Body of pancreas (tissue), 4 donors: ENCODE measurements at regions not wholly inside any gene's neighbourhood (a gene's known extent, or its start where the extent isn't known, plus 50 kb on each side); places are given as distances from the start of the nearest gene placed in this dataset.

Experiments used
- ATAC-seq: fragments of 150-250 bp; one replicate; pipeline ENCODE4 v1.9.1; 2016
- DNase-seq, 4 donors: peaks; one replicate each; pipeline ENCODE4 v3.0.0-alpha.2; 2019
- H3K27ac ChIP-seq, 4 donors: fragments of 200-600 bp; sonication (generic); 1 replicate in 3 of 4; 2 replicates in 1 of 4; pipeline versions ENCODE4 v1.5.1 to v1.6.1; 2016 to 2019; ENCODE audit warnings: mild to moderate bottlenecking in 1 of 4, mixed read lengths in 1 of 4, moderate library complexity in 1 of 4
- H3K27me3 ChIP-seq, 2 donors: fragments of 200-600 bp; sonication (generic); one replicate each; pipeline ENCODE4 v1.6.0; 2016; ENCODE audit warnings: mild to moderate bottlenecking in 1 of 2
- H3K36me3 ChIP-seq, 2 donors: fragments of 200-600 bp; sonication (generic); replicated peaks in 1 of 2; 2 replicates each; pipeline ENCODE4 v1.5.1; 2016; ENCODE audit warnings: low read depth in 2 of 2; ENCODE audit not compliant: insufficient read depth in 1 of 2
- H3K4me1 ChIP-seq: fragments of 200-600 bp; sonication (generic); one replicate; pipeline ENCODE4 v1.6.0; 2016
- H3K4me3 ChIP-seq, 2 donors: fragments of 200-600 bp; sonication (generic); 1 replicate in 1 of 2; 2 replicates in 1 of 2; pipeline ENCODE4 v1.5.1; 2016 to 2019
- H3K9me3 ChIP-seq, 3 donors: fragments of 200-600 bp; sonication (generic); 1 replicate in 2 of 3; 2 replicates in 1 of 3; pipeline ENCODE4 v1.5.1; 2016
- CTCF ChIP-seq, 7 experiments: fragments of 450-650 bp in 4 of 7; fragments of 200-600 bp in 3 of 7; sonication (generic) in 3 of 7; IDR thresholded peaks; one replicate each; pipeline ENCODE4 v1.5.1; 2016 to 2019; ENCODE audit warnings: antibody characterized with exemption in 7 of 7
- POLR2A ChIP-seq, 3 donors: fragments of 450-650 bp; IDR thresholded peaks; one replicate each; pipeline ENCODE4 v1.6.1; 2016; ENCODE audit warnings: antibody characterized with exemption in 3 of 3, mild to moderate bottlenecking in 2 of 3
- WGBS, 2 donors: methylation state at CpG; one replicate each; pipeline ENCODE4 v1.1.5; 2017; 5-methylcytosine and 5-hydroxymethylcytosine counted together
- intact Hi-C: fragments of 100-400 bp; cut with DNase I; formaldehyde crosslinking; loops from one replicate; pipeline ENCODE4 v1.15.1; 2023

- intact Hi-C loops: no loop called here
- H3K4me1 ChIP-seq: no peaks in the 10 kb centered on the region
- no peak overlapping the region for H3K4me3 ChIP-seq
- TF ChIP-seq POLR2A (IDR thresholded peaks at IDR 0.05) (no peak), CTCF (IDR thresholded peaks at IDR 0.05) (no peak)
- H3K36me3 ChIP-seq: no peaks in the 10 kb centered on the region
- no peak for ATAC-seq
- no peaks in the 10 kb centered on the region for H3K9me3 ChIP-seq
- 68 to 70% methylated on average over 3 of the region's 3 CpGs for WGBS, 2 donors
- H3K27me3 ChIP-seq: no peaks in the 10 kb centered on the region
- no peak for DNase-seq
- no peak overlapping the region for H3K27ac ChIP-seq
These were observed 359.5 kb upstream of the MGMT start for GRCh38 chr10:129107525-129107924.

- DNase-seq (no peak), ATAC-seq (no peak)
- Histone ChIP-seq H3K36me3 (no peaks in the 10 kb centered on the region), H3K4me3 (no peak overlapping the region), H3K27ac (no peak overlapping the region), H3K4me1 (no peaks in the 10 kb centered on the region), H3K9me3 (no peaks in the 10 kb centered on the region), H3K27me3 (no peaks in the 10 kb centered on the region)
- intact Hi-C loops: no loop called here
- 52 to 63% methylated on average over 6 of the region's 6 CpGs for WGBS, 2 donors
- TF ChIP-seq POLR2A (IDR thresholded peaks at IDR 0.05): no peak
- no peak for TF ChIP-seq CTCF (IDR thresholded peaks at IDR 0.05)
These were observed 358.7 kb upstream of the MGMT start for GRCh38 chr10:129108378-129108777.

GRCh38 chr10:129108994-129109393, 358.0 kb upstream of the MGMT start:
- Histone ChIP-seq H3K4me1 (no peaks in the 10 kb centered on the region), H3K36me3 (no peaks in the 10 kb centered on the region), H3K9me3 (no peaks in the 10 kb centered on the region), H3K27ac (no peak overlapping the region), H3K4me3 (no peak overlapping the region), H3K27me3 (no peaks in the 10 kb centered on the region)
- 79 to 83% methylated on average over 4 to 6 of the region's 6 CpGs for WGBS, 2 donors
- no peak for DNase-seq
- no peak for ATAC-seq
- TF ChIP-seq CTCF (IDR thresholded peaks at IDR 0.05) (no peak), POLR2A (IDR thresholded peaks at IDR 0.05) (no peak)
- intact Hi-C loops: no loop called here

- Histone ChIP-seq H3K9me3 (no peaks in the 10 kb centered on the region), H3K27me3 (no peaks in the 10 kb centered on the region), H3K4me3 (no peak overlapping the region), H3K4me1 (no peaks in the 10 kb centered on the region), H3K27ac (no peak overlapping the region), H3K36me3 (no peaks in the 10 kb centered on the region)
- no peak for TF ChIP-seq POLR2A (IDR thresholded peaks at IDR 0.05)
- TF ChIP-seq CTCF (IDR thresholded peaks at IDR 0.05): no peak
- DNase-seq (no peak), ATAC-seq (no peak)
- intact Hi-C loops: no loop called here
- WGBS, 2 donors: 67 to 77% methylated on average over 6 to 10 of the region's 10 CpGs
These were observed 356.3 kb upstream of the MGMT start for GRCh38 chr10:129110780-129111179.

- intact Hi-C loops: no loop called here
- Histone ChIP-seq H3K9me3 (no peaks in the 10 kb centered on the region), H3K4me1 (no peaks in the 10 kb centered on the region), H3K27ac (no peak overlapping the region), H3K27me3 (no peaks in the 10 kb centered on the region), H3K4me3 (no peak overlapping the region), H3K36me3 (no peaks in the 10 kb centered on the region)
- DNase-seq (no peak), ATAC-seq (no peak)
- TF ChIP-seq POLR2A (IDR thresholded peaks at IDR 0.05) (no peak), CTCF (IDR thresholded peaks at IDR 0.05) (no peak)
- 52 to 54% methylated on average over 6 of the region's 6 CpGs for WGBS, 2 donors
These were observed 355.1 kb upstream of the MGMT start for GRCh38 chr10:129111922-129112321.
